GM21576 (cell line): ENCODE measurements at regions not wholly inside any gene's neighbourhood (a gene's known extent, or its start where the extent isn't known, plus 50 kb on each side); places are given as distances from the start of the nearest gene placed in this dataset.

Experiments
- ATAC-seq: cut with Tn5 transposase; IDR thresholded peaks from one replicate; pipeline ENCODE4 v1.9.1; 2021; ENCODE audit warnings: mild to moderate bottlenecking, moderate library complexity; ENCODE audit not compliant: unreplicated experiment

DNA sequence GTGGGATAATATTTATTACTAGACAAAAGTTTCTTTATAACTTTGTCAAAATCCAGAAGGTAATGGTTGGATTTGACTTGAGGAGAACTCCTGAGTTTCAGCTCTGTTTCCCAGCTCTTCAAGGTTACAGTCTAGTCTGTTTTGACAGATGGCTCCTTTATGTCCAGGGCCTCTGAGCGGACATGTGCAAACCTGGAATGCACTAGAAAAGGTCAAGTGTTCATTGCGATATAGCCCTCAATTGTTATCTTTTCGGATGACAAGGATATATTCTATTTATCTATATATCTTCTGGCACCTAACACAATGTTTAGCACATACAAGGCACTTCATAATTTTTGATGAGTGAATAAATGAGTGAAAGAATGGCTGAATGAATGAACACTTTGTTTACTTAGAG, 513.2 kb upstream of the GOLIM4 start:
- ATAC-seq, result no peak

DNA sequence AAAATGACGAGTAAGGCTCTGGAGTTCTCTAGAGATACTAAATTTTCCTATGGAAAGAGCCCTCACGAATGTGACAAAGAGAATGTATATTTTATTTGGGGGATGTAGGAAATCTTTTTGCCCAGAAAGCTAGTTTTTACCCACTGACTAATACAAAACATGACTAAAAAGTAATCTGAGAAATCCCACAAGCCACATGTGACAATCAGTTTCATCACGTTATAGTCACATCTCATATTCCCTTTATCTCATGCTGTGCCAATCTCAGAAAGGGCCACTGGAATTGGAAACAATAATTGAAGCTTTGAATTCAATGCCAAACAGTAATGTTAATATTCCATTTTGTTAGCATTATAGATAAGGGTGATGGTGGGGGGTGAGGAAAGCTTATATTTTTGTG, 509.0 kb upstream of the GOLIM4 start:
- ATAC-seq, result no peak

DNA sequence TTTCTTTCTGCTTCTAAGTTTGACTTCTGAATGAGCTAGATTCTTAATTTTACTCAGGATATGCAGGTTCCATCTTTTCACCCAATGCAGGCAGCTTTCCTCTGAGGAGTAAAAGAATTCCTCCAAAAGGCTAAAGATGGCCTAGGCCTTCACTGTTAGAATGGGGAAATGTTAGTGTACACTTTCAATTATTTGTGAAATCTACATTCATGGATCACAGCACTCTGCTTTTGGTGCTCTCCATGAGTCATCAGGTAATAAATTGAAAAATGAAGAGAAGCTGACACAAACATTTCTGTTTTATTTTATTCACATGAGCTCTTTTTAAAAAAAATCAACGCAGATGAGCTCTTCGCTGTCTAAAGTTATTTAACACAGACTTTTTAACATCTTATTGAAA, 502.5 kb upstream of the GOLIM4 start:
- ATAC-seq, result no peak

DNA sequence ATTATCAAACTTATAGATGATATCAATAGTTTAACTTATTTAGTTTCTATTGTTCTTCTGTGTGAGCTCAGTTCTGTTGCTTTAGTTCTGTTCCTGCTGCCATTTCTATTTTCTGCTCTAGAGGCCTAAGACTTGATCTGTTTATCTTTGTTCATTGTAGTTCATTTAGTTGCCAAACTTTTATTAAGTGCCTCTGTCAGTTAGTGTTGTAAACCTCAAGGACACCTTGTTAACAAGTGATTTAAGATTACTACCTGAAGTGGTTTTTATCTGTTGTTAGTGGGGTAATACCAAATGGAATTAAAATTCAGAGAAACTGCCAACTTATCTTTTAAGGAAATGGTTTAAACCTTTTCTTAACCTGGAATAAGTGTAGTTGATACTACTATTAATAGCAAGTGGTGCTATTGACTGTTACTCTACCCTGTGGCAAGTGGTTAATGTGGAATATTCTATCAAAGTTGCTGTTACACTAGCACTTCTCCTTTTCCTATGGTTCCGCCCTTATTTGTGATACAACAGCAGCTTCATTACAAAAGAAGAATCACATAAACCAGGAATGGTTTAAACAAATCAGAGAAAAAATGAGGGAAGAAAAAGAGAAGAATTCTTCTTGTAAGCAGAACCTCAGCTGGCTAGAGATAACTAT, 500.6 kb upstream of the GOLIM4 start:
- ATAC-seq, result no peak

GRCh38 chr3:168591587-168591986, 495.9 kb upstream of the GOLIM4 start:
- no peak for ATAC-seq

- no peak for ATAC-seq
Measured at GRCh38 chr3:168589376-168589775, 493.7 kb upstream of the GOLIM4 start.

- ATAC-seq, result peak; percentile 42
Measured at GRCh38 chr3:168585544-168585943, 489.8 kb upstream of the GOLIM4 start.

- no peak for ATAC-seq
Measured at GRCh38 chr3:168583977-168584376, 488.3 kb upstream of the GOLIM4 start.

DNA sequence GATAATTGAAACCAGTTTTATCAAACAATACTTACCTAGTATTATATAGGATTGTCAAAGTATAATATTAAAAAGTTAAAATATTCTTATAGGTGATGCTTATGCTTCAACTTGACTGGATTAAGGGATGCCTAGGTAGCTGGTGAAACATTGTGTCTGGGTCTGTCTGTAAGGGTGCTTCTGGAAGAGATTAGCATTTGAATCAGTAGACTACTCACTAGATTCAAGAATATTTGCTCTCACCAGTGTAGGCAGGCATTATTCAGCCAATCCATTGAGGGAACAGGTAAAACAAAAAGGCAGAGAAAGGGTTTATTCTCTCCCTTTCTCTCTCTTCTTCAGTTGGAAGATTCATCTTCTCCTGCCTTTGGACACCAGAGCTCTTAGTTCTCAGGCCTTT, 486.8 kb upstream of the GOLIM4 start:
- no peak for ATAC-seq

DNA sequence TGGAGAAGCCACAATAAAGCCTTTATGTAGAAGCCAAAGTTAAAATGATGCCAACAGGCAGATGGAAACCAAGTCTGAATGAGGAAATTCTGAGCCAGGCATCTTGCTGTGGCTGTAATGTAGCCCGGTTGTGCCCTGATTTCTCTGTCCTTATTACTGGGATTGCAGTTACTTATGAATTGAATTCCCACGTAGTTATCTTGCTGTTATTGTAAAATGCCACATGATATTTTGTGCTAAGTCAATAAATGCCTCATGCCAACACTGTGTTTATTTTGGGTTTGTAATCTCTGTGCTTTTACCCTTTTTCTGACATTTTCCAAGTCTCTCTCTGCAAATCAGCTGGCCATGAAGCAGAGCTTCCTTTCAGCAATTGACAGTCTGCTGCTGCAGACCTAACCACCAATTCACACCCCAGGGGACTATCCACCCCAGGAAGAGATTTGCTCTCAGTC, 486.1 kb upstream of the GOLIM4 start:
- ATAC-seq, result no peak

GRCh38 chr3:168579010-168579409, 483.3 kb upstream of the GOLIM4 start:
- no peak for ATAC-seq

DNA sequence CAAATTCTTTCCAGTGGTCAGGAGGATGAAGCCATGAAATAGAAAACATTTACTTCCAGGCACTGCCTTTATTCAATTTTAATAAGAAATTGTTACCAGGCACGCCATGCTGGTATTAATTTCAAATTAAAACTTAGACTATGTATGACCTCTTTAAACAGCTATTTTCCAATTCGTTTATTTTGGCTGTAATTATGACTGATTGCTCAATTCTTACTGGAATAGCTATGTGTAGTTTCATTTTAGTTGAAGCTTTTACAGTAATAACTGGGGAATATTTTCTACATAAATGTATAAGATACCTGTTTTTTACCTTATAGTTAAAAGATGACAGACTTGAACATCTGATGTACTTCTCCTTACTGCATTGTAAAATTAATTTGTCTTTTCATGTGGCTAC, 480.0 kb upstream of the GOLIM4 start:
- no peak for ATAC-seq

DNA sequence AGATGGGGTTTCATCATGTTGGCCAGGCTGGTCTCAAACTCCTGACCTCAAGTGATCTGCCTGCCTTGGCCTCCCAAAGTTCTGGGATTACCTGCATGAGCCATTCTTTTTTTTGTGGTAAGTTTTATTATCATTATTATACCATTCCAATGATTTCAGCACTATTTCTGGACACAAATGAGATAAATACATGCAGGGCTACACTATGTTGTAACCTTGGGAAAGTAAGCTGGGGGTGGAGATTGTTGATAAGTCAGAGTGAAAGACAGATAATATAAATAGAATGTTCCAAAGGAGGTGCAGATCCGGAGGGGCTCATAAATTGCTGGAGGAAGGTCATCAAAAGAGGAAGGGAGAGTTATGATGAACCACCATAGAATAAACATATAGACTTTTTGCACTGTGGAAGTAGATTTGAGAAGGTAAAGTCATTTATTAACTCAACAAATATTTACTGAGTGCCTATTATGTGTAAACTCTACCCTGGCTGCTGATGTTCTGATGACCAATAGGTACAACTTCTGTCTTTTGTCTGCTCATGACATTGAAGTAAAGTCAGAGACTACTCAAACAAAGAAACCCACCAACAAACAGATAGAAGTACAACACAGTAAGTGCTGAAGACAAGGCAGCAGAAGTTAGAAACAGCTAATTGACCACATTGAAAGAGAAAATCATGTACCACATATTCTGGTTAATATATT, 478.9 kb upstream of the GOLIM4 start:
- ATAC-seq, result no peak

DNA sequence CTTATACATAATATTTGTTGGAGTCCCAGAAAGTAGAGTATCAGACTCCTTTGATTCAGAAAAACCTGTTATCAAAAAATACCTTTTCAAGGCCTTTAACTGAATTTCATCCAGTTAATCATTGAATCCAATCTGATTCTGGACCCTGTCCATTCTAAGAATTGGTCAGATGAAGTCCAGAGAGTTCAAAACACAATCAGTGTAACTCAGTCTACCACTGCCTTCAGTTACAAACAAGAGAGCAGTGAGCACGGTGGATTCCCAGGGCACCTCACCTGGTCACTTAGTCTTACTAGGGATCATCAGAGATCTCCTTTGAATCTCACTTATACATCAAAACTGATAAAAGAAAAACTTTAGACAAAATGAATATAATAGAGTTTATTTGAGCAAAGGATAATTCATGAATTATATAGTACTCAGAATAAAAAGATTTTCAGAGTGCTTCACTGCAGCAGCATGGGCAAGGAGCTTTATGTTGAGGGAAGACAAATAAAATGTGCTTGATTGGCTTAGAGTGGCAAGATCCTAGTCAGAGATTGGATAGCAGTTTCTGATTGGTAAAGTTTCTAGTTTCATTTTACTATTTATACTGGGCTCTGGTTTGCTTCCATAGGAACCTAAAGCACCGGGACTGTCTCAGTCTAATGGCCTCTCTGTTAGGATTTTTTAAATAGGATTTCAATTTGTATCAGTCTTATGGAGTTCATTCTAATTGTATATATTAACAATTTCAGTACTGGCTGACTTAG, 474.9 kb upstream of the GOLIM4 start:
- no peak for ATAC-seq

- no peak for ATAC-seq
Measured at GRCh38 chr3:168558728-168559411, 463.1 kb upstream of the GOLIM4 start.

- ATAC-seq, result no peak
Measured at GRCh38 chr3:168552251-168552650, 456.5 kb upstream of the GOLIM4 start.

DNA sequence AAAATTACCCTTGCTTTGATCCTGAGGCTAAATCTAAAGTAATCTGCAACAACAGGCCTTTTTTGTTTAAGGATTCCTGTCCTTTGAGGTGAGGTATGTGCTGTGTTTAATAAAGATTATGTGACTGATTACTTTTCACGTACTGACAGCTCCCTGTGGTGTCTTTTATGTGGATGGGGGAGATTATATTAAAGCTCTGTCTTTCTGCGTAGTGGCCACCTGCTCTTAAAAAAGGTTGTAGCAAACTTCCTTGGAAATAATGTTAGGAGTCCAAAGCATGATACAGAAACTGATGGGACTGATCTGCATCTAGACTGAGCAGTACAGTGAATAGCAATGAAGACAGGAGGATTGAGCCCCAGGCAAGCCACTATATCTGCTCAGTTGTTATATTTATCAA, 453.0 kb upstream of the GOLIM4 start:
- ATAC-seq, result no peak

DNA sequence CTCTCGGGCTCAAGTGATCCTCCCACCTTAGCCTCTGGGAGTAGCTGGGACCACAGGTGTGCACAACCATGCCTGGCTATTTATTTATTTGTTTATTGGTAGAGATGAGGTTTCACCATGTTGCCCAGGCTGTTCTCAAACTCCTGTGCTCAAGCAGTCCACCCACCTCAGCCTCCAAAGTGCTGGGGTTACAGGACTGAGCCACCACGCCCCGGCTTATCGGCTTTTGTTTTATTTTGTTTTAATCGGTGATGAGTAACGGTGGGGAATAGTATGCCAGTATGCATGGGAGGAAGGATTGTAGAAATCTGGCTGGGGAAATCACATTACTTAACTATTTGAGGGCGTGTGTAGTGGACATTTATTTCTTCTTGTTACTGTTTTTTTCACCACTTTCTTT, 451.0 kb upstream of the GOLIM4 start:
- no peak for ATAC-seq

DNA sequence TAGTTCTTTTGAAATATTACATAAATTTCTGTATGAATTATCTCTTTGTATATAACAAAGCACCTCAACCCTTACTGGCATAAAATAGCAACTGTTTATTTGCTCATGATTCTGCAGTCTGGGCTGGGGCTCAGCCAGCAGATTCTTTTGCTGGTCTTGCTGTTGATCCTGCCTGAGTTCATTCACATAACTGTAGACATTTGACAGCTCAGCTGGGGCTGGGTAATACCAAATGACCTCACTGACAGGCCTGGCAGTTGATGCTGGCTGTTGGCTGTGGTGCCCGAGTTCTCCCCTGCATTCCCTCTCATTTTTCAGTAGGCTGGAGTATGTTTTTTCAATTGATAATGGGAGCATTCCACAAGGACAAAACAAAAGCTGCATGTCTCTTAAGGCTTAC, 449.9 kb upstream of the GOLIM4 start:
- ATAC-seq, result no peak

DNA sequence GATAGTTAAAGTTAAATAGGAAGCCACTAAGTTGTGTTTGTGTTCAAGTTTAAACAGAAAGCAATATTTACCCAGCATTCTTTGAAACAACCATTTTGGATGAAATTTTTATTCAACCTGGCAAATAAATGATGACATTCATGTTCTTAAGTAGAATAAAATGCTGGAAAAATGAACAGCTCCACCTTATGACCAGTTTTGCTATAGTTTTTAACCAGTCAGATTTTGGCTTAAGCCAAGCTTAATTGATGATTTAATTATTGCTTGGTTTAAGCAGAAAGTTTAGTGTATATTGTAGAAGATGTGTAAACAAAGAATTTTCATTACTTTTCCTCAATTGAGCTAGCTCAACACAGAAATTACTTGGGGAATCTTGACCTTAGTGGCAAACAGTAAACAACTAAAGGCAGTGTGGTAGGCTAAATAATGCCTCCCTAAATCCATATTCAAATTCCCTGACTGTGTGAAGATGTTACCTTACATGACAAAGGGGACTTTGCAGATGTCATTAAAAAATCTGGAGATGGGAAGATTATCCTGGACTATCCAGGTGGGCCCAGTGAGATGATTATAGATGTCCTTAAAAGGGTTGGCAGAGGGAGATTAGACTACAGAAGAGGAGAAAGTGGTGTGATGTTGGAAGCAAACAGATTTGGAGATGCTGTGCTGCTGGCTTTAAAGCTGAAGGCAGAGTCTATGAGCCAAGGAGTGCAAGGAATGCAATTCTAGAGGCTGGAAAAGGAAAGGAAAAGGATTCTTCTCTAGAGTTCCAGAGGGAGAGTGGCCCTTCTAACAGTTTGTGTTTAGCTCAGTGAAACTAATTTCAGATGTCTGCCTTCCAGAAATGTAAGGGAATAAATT, 448.6 kb upstream of the GOLIM4 start:
- no peak for ATAC-seq

DNA sequence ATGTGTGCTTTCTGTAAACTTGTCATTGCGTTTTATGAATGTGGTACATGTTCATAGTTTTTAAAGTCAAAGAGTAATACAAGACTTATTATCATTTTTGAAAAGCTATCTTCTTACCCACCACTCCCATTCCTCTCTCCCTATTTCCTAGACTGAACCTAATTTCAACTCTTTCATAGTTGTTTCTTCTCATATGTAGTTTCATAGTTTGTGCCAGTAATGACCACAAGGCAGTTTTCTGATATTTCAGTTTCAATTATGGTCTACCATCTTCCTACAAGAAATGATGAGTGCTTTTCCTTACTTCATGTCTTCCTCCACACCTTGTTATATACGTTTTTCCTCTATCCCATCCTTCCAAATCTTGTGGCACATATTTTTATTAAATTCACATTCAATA, 445.0 kb upstream of the GOLIM4 start:
- no peak for ATAC-seq
